GM19035 (cell line): ENCODE measurements at regions not wholly inside any gene's neighbourhood (a gene's known extent, or its start where the extent isn't known, plus 50 kb on each side); places are given as distances from the start of the nearest gene placed in this dataset.

Experiments
- ATAC-seq: cut with Tn5 transposase; IDR thresholded peaks from one replicate; pipeline ENCODE4 v1.9.1; 2021; ENCODE audit not compliant: unreplicated experiment

DNA sequence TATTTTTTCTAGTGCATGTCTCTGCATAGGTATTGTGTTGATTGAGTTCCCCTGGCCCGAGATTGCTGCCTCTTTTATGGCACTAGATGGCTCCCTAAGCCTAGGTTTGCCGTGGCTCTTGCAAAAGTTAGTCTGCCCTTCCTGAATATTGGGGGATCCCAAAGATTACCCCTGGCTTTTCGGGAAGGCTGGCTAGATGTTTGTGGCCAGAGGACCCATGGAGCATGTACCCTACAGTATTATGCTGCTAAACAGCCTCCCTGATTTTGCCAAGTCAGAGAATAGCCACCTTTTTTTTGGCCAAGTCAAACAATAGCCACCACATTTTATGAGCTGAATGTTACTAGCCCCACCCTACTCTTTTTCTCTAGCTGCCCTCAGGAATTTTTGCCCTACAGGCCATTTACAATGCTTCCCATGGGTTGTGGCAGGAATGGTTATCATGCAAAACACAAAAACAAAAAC, 343.2 kb downstream of the OLFM3 start:
- ATAC-seq: no peak

DNA sequence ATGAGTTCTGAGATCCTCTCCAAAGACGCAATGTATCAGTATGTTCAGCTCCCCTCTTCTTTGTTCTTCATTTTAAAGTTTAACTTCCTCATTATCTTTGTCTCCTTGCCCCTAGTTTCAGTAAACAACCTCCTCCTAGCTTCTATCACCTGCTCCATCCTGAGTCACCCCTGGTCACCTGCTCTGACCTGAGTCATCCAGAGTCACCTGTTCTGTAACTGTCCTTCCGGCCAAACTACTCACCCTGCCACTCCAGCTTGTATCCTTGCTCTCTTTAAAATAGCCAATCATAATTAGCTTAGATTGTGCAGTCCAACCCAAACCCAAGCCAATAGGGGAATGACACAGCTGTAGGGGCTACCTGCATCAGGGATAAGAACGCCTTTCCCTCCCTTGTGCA, 332.0 kb downstream of the OLFM3 start:
- ATAC-seq: no peak

DNA sequence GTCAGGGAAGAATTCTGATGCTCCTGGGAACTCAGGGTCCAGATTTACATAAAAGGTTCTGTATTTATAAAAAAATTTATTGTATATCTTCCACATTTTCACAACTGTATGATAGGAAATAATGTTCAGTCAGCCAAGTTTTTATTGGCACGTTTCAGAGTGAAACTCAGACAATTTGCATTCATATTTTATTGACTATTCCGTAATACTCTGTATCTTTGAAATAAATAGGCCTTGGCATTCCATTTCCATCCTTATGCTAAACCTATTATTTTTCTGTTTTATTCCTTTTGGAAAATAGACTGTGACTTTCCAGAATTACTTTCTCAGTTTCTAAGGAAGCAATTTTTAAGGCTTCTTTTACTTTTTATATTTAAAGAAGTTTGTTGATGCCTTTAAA, 329.0 kb downstream of the OLFM3 start:
- no peak for ATAC-seq

DNA sequence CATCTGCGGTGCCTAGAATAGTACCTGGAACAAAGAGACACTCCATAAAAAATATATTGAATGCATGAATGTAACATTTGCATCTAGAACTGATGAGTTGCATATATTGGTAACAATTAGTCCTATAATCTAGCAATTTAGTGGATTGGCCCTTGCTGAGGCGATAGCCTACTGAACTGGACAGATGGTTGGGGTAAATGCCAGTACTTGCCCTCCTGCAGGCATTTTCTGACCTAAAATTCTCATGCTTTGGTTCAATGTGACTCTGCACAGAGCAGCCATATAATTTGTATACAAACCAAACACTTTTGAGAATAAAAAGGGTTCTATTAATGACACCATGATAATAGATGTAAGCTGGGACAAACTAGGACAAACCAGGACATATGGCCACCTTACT, 313.6 kb downstream of the OLFM3 start:
- ATAC-seq: no peak

DNA sequence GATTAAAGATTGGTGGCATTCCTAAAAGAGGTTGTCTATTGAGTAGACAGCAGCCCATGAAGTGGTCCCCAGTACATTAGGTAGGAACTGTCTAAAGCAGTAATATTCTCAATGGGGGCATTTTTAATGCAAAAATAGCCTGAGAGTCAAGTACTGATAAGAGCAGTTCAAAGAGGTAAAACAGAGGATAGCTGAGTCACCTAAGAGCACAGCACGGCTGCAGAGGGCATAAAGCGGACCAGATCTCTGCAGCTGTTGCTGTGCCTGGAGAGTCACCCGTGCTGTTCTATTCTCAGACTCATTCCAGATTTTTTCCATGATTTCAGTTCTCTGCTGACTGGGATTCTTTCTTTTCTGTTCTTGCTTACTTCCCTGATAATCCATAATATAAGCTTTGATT, 313.2 kb downstream of the OLFM3 start:
- no peak for ATAC-seq

DNA sequence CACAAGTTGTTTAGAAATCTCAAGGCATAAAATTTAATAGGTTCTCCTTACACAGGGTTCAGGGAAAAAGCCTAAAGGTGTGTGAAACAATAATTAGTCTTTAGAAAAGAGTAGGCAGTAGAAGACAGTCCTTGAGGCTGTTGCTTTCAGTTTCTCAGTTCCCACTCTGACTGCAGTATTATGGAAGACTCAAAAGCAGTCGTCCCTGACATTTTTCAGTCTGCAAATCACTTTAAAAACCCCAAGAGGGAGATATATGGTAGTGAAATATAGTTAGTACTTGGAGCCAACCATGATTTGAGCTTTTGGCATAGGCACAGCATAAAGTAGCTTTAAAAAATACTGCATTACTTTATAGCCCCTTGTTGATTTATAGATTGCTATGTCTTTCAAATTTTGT, 299.7 kb downstream of the OLFM3 start:
- ATAC-seq: peak; percentile 55

DNA sequence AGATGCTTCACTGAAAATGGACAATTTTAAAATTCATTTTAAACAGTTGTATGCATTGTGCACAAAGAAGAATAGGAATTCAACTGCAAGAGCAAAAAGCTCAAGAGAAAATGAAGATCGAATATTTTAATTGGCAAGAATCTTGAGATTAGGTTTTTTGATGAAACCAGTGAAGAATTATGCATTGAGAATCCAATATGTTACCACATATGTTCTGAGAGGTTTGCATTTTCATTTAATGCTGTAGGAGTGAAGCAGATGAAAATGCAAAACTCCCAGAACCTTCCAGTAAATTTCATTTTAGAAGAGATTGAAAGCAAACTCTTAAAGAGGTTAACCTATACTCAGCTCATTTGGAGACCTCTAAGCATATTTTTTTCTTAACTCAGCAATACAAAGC, 298.0 kb downstream of the OLFM3 start:
- no peak for ATAC-seq

DNA sequence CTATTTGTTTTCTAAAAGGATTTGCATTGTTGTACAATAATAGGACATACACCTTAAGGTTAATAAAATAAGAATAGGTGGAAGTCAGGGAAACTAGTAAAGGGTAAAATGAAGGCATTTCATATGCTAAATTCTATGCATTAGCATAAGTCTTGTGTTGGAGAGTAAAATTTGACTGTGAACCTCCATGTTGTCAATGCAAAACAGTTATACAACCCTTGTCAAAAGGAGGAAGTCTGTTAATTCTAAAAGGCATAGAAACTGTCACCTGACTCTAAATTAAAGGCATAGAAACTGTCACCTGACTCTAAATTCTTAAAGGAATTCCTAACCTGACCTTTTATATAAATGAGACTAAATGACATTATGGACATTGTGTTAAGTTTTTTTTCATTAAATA, 291.8 kb downstream of the OLFM3 start:
- ATAC-seq: no peak

DNA sequence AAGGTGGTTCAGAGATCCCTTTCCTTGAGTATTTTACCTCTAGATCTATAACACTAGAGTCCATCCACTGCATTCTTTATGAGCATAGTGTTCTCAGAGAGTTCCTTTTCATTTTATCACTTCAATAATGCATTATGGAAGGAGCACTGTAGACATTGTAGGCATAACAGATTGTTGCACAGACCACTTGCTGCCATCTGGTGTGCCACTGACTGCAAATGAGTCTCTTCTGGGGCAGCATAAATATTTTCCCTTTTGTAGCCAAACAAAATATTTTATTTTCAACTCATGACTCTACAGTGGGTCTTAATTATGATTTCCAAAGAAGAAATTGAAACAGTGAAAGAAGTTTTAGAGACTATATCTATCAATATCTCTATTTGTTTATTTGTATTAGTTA, 290.4 kb downstream of the OLFM3 start:
- no peak for ATAC-seq

DNA sequence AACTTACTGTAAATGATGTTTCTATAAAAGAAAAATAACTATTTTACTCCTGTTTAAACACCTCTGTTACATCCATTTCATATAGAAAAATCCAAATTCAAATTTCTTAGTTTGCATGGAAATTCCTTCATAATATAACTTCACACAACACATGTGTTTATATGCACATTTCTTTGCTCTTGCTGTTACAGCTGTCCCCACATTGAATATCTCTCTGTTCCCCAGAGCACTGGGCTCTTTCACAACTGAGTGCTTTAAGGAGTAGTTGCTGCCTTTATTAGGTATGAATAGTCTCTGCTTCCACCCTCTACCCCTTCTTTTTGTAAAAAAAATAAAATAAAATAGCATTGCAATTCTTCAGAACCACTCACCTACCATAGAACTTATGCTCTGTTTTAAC, 287.0 kb downstream of the OLFM3 start:
- ATAC-seq: no peak

DNA sequence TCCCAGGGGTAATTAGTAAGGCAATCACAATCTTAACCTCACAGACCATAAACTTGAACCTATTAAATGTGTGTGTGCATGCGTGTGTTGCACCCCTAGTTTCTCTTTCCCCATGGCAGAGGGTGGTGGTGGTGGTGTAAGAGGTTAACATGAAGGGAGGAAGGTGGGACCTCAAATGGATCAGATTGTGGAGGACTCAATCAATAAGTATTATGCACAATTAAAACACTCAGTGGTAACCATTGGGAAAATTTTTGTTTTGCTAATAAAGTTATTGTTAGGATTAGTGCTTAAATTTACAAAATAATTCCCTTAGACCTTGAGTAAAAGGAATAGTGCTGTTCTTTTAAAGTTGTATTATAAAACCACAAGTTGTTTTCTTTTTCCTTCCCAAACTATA, 283.0 kb downstream of the OLFM3 start:
- ATAC-seq: no peak

DNA sequence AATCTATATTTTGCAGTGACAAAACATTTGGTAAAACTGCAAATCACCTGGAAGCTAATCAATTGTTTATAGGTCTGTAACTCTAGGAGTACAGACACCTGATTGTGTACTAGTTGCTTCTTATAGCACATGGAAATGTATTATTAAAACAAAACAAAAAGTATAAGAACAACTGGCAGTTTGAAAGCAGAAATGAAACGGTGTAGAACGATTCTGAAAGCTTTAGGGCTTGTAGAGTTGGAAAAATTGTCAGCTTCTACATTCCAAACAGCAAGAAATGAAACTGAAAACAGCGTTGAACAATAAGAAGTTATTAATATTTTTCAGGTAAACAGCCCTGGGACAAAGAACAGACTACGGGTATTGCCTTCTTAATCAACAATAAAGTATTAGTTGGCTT, 273.3 kb downstream of the OLFM3 start:
- ATAC-seq: no peak

DNA sequence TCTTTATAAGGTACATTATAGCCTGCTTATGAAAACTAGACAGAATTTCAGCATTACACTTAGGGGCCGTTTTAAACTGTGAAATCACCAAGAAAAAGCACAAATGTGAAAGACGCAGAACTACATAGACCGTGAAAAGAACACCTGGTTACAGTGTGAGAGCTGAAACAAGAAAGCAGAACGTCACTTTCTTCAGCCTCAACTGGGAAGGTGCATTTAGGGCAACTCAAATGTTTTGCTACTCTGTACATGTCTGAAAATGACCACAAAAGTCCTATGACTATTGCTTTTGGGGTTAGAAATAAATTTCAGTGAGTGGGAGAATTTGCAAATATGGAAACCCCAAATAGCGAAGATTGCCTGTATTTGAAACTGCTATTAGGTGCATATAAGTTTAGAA, 268.7 kb downstream of the OLFM3 start:
- peak; percentile 83 for ATAC-seq

DNA sequence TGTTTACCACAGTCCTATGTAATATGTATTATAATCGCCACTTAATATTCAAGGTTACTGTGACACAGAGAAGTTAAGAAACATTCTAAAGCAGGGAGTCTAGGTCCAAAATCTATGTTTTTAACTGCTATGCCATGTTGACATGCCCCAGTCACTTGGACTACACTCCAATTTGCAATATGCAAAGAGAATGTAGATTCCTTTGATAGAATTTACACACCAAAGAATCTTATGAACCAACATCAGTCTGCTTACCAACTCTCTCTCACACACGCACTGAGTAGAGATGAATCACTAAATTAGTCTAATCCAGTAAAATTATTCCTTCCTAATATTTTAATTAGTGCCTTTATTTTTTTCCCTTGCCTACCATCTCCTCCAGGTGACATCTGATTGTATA, 266.2 kb downstream of the OLFM3 start:
- ATAC-seq: no peak

DNA sequence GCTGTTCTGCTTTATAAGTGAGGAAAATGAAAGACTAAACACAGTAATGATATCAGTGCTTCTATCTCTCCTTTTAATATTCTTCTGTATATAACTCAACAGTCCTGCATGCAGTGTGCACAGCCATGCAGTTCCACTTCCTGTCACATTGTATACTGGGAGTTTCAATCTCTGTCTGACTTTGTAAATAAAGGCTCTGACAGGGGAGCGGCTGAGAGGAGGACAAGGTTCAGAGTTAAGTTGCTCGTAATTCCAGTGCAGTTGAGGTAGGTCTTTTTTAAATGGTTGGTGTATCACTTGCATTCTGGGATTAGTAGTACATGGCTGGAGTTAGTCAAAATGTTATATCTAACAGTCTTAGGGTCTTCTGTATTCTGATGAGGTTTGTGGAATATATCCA, 264.5 kb downstream of the OLFM3 start:
- ATAC-seq: peak; percentile 45

DNA sequence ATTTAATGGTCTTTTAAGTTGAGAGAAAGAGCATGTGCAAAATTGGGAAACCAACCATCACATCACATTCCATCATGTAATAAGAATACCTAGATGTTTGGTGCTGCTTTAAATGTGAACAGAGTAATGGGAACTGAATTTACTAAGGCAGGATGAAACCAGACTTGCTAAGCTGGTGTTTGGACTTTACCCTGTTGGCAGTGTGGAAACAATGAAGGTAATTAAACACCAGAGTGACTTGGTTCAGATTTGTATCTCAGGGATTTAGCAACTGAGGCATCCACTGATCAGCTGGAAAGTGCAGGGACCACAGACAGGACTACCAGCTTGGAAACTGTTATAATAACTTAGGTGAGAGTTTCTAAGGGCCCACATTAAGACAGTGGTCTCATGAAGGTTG, 263.4 kb downstream of the OLFM3 start:
- ATAC-seq: no peak

DNA sequence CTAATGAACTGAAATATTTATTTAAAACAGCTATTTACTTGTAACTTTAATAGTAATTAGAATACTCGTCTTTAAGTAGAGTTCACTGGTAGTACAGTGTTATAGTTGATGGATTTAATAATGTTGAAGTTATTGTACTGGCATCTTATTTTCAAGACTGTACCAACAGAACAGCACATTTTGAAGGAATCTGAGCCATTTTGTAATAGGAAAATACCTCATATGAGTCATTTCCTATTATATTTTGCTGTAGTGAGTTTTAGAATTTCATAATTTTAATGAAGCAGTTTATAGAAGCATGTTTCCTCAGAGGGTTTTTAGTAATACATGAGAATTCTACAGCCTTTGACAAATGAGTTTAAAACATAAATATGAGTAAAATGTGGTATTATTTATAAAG, 258.3 kb downstream of the OLFM3 start:
- no peak for ATAC-seq

DNA sequence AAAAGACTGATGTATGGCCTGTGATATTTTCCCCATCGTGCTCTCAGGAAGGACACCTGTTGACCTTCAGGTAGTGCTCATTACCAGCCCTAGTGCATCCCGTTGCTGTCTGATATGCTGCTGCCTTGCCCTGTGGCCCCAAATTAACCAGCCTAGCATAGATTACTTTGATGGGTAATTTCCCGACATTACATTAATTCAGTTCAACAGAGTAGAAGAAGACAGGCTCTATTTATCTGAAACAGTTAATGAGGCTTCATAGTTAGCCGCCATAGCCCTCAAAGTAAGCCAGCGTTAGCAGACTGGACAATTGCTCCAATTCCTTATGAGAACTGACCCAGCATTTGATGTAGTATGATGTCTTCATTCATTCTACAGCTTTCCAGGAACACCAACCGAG, 257.6 kb downstream of the OLFM3 start:
- ATAC-seq: no peak

DNA sequence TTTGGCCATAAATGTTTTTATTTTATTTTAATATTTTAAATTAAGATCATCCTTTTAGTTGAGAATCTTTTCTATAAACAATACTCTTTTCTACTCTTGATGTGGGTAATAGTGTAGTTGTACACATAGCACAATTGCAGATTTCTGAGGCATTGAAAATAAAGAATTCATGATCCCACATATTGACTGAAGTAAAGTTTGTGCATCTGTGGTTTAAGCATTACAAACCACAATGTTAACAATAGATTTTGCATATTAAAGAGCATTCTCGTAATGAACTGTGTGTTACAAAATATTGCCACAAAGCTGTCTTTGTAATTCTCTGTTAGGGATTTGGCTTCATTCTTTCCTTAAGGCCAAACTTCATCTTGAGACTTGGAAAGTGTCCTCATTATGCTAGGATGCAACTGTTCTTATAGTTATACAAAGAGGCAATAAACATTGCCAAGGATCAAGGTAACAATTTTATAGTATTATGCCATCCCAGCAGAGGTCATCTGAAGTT, 256.8 kb downstream of the OLFM3 start:
- no peak for ATAC-seq

DNA sequence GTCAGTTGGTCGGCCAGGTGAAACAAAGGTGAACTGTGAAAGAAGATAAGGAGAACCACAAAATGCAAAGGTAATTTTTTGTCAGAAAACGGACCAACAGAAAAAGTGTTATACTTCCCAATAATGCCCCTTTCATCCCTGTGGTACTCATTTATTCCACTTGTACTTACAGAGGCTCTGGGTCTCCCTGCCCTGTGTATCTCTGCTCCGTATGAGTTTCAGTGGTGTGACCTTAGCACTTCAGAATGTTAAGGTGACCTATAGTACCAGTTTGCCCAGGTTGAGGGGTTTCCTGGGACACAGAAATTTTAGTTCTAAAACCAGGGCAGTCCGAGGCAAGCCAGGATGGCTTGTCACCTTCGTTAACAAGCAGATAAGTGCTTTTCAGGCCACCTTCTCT, 254.8 kb downstream of the OLFM3 start:
- ATAC-seq: no peak

DNA sequence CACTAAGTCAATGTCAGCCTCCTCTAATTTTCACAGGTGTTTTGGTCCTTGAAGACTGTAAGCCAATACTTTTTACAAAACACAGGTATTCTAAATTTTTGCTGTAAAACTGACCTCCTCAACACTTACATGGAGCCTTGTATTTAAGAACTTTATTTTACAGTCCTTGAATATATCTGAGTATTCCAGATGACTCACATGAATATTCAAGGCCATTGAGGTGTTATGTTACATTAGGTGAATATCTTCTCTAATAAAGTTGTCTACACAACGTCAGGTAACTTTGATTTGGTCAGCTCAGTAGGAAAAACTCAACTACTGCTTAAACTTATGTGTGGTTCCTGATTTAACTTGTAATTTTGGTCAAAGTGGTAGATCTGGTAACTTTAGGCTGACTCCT, 254.2 kb downstream of the OLFM3 start:
- ATAC-seq: no peak

DNA sequence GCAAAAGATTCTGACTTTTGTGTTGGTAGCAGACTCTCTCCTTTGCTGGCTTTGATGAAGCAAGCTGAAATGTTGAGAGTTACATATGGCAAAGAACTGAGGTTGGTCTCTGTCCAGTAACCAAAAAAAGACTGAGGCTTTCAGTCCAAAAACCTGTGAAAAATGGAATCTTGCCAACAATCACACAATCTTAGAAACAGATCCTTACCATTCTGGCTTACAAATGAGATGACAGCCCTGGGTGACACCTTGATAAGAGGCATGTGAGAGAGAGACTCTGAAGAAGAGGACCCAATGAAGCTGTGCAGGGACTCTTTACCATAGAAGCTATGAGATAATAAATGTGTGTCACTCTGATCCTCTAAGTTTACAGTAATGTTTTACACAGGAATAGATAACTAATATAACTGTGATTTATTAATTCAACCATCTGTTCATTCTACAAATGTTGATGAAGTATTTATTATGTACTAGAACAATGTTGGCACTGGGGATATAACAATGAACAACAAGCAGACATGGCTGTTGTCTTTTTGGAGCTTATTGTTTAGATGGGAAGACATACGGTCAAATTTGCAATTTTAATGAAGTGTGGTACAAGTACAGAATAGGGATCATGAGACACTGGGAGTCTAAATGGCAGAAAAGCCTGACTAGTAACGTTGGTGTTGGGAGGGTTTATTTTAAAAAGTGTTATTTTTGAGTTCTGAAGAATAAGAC, 251.0 kb downstream of the OLFM3 start:
- no peak for ATAC-seq

DNA sequence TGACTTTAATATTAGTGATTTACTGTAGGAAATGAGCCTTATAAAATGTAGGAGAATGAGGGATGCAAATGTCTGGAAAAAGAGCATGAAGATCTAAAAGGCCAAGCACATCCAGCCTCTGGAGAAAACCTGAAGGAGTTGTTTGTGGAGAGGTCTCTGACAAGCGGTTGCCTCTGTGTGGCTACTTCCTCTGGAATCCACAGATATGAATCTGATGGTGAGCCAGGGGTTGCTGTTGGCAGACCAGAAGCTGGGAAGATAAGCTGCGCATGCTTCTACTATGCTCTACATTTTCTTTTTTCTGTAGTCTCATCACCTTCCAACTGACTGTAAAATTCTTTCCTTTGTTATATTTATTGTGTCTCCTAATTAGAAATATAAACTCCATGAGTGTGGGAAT, 248.6 kb downstream of the OLFM3 start:
- ATAC-seq: no peak
